HCT116 (cell line): ENCODE measurements at regions not wholly inside any gene's neighbourhood (a gene's known extent, or its start where the extent isn't known, plus 50 kb on each side); places are given as distances from the start of the nearest gene placed in this dataset.

ENCODE experiments used
- ATAC-seq: fragments of 200-7000 bp; cut with Tn5 transposase; 2 replicates; pipeline ENCODE4 v1.9.1; 2020; ENCODE audit warnings: mild to moderate bottlenecking, moderate library complexity
- BruUV-seq: library from RNA; stranded (reverse); fragments of 400-500 nt; replicated peaks from 2 replicates; lab custom pipeline; 2021; lab: Mats Ljungman, UMichigan
- CTCF ChIA-PET: fragments of 300-600 bp; sonication (Branson Sonifier 250); formaldehyde crosslinking; loops from one replicate; lab custom pipeline; 2021; ENCODE audit warnings: antibody characterized with exemption; lab: Charles Lee
- POLR2A ChIA-PET: fragments of 300-600, 350-600 bp; sonication (Branson Sonifier 250); formaldehyde crosslinking; loops from one replicate; lab custom pipeline; 2021; ENCODE audit warnings: antibody characterized with exemption; lab: Charles Lee
- RAD21 ChIA-PET, 2 experiments: fragments of 300-600 bp; sonication (Branson Sonifier 250); formaldehyde crosslinking; loops; one replicate each; lab custom pipeline; 2023; ENCODE audit warnings: low total read pairs in 2 of 2; ENCODE audit not compliant: uncharacterized antibody in 2 of 2, unreplicated experiment in 2 of 2, low non-redundant PET in 1 of 2; lab: Charles Lee
- DNase-seq: peaks from one replicate; pipeline ENCODE4 v3.0.0-alpha.2; 2010; ENCODE audit warnings: low read depth, low spot score
- H2AFZ ChIP-seq: fragments of 200-600 bp; shearing (Covaris generic), sonication (generic); 2 replicates; pipeline ENCODE4 v1.6.1; 2017; ENCODE audit warnings: low read depth, mixed run types, mixed read lengths, antibody characterized with exemption, low read length; ENCODE audit not compliant: poor library complexity, severe bottlenecking
- H3K27ac ChIP-seq: 2 replicates; pipeline ENCODE4 v1.5.1; 2012; ENCODE audit warnings: low read depth, low read length
- H3K27me3 ChIP-seq: fragments of 200-600 bp; sonication (generic); 2 replicates; pipeline ENCODE4 v1.6.1; 2016; ENCODE audit warnings: mixed run types, low read length, mixed read lengths; ENCODE audit not compliant: insufficient read depth
- H3K36me3 ChIP-seq, 2 experiments: fragments of 200-500 bp in 1 of 2; fragments of 200-600 bp in 1 of 2; sonication (Bioruptor generic) in 1 of 2; sonication (generic) in 1 of 2; 2 replicates each; pipeline versions ENCODE4 v1.5.1 to v1.6.1; 2014 to 2016; ENCODE audit warnings: low read length in 2 of 2, inconsistent platforms in 1 of 2, mixed read lengths in 1 of 2, mixed run types in 1 of 2; ENCODE audit not compliant: insufficient read depth in 2 of 2, control insufficient read depth in 1 of 2
- H3K4me1 ChIP-seq, 2 experiments: fragments of 200-600 bp in 1 of 2; sonication (generic) in 1 of 2; 2 replicates each; pipeline versions ENCODE4 v1.5.1 to v1.6.1; 2012 to 2017; ENCODE audit warnings: low read length in 2 of 2, inconsistent platforms in 1 of 2, mild to moderate bottlenecking in 1 of 2, mixed read lengths in 1 of 2, mixed run types in 1 of 2, moderate library complexity in 1 of 2; ENCODE audit not compliant: insufficient read depth in 2 of 2, control insufficient read depth in 1 of 2
- H3K4me2 ChIP-seq: fragments of 200-600 bp; sonication (generic); 2 replicates; pipeline ENCODE4 v1.6.1; 2017; ENCODE audit warnings: mixed run types, low read length, mixed read lengths
- H3K4me3 ChIP-seq, 2 experiments: fragments of 200-600 bp in 1 of 2; sonication (generic) in 1 of 2; replicated peaks in 1 of 2; 2 replicates each; pipeline ENCODE4 v1.5.1; 2011 to 2016; ENCODE audit warnings: low read length in 2 of 2, control low read depth in 1 of 2, low read depth in 1 of 2, mild to moderate bottlenecking in 1 of 2, mixed read lengths in 1 of 2, mixed run types in 1 of 2
- H3K79me2 ChIP-seq: fragments of 200-600 bp; sonication (generic); 2 replicates; pipeline ENCODE4 v1.6.1; 2017; ENCODE audit warnings: mild to moderate bottlenecking, mixed run types, low read length, moderate library complexity, mixed read lengths; ENCODE audit not compliant: insufficient read depth
- H3K9ac ChIP-seq: fragments of 200-600 bp; sonication (generic); 2 replicates; pipeline ENCODE4 v1.6.1; 2016; ENCODE audit warnings: low read length, mixed read lengths
- H3K9me2 ChIP-seq: fragments of 200-600 bp; sonication (generic), shearing (Covaris generic); 2 replicates; pipeline ENCODE4 v1.6.1; 2017; ENCODE audit warnings: mixed run types, mild to moderate bottlenecking, moderate library complexity; ENCODE audit not compliant: insufficient read depth
- H3K9me3 ChIP-seq, 2 experiments: fragments of 200-500 bp in 1 of 2; fragments of 200-600 bp in 1 of 2; sonication (Bioruptor generic) in 1 of 2; sonication (generic) in 1 of 2; 2 replicates each; pipeline ENCODE4 v1.6.1; 2014 to 2017; ENCODE audit warnings: low read length in 2 of 2, mixed read lengths in 2 of 2, inconsistent platforms in 1 of 2, low read depth in 1 of 2, mild to moderate bottlenecking in 1 of 2, mixed run types in 1 of 2, moderate library complexity in 1 of 2; ENCODE audit not compliant: control insufficient read depth in 1 of 2, insufficient read depth in 1 of 2
- H4K20me1 ChIP-seq: fragments of 200-600 bp; sonication (generic), shearing (Covaris generic); 2 replicates; pipeline ENCODE4 v1.6.1; 2017; ENCODE audit warnings: mixed run types, mild to moderate bottlenecking, moderate library complexity; ENCODE audit not compliant: insufficient read depth
- EZH2 ChIP-seq: fragments of 200-600 bp; sonication (generic); IDR thresholded peaks from 2 replicates; pipeline ENCODE4 v1.6.1; 2017; ENCODE audit warnings: antibody characterized with exemption, mixed run types
- EZH2phosphoT487 ChIP-seq: fragments of 200-600 bp; IDR thresholded peaks from 2 replicates; pipeline ENCODE4 v1.6.1; 2018; ENCODE audit warnings: antibody characterized with exemption, borderline replicate concordance
- JUND ChIP-seq: IDR thresholded peaks from 2 replicates; pipeline ENCODE4 v1.6.1; 2012
- MAX ChIP-seq: IDR thresholded peaks from 2 replicates; pipeline ENCODE4 v1.6.1; 2012
- POLR2A ChIP-seq: IDR thresholded peaks from 2 replicates; pipeline ENCODE4 v1.7.0; 2011; ENCODE audit warnings: borderline replicate concordance; ENCODE audit not compliant: insufficient read depth, insufficient read length; ENCODE audit errors: extremely low read depth
- SIN3A ChIP-seq: IDR thresholded peaks from 2 replicates; pipeline ENCODE4 v1.6.1; 2012; ENCODE audit warnings: low read depth
- ZBTB33 ChIP-seq: IDR thresholded peaks from 2 replicates; pipeline ENCODE4 v1.6.1; 2011; ENCODE audit warnings: mild to moderate bottlenecking, low read length, moderate library complexity; ENCODE audit not compliant: insufficient replicate concordance; ENCODE audit errors: extremely low read depth
- intact Hi-C: fragments of 100-400 bp; cut with micrococcal nuclease; formaldehyde crosslinking; loops from 2 replicates; pipeline ENCODE4 v1.10.0; 2022
- TF ChIP-seq, protein P1 (sequence below), 3 experiments: fragments of 200-600 bp in 1 of 3; sonication (generic) in 1 of 3; IDR thresholded peaks in 2 of 3; conservative IDR thresholded peaks in 1 of 3; 2 replicates each; pipeline ENCODE4 v1.5.1; 2012 to 2017; ENCODE audit warnings: low read depth in 2 of 3, low read length in 2 of 3, antibody characterized with exemption in 1 of 3, borderline replicate concordance in 1 of 3, control low read depth in 1 of 3, mild to moderate bottlenecking in 1 of 3, mixed read lengths in 1 of 3, mixed run types in 1 of 3, moderate library complexity in 1 of 3; ENCODE audit not compliant: insufficient read depth in 1 of 3

GRCh38 chr16:85530370-85530739 lies 82.8 kb upstream of the GSE1 start (continued):
- TF ChIP-seq JUND (no peak), MAX (no peak), EZH2phosphoT487 (no peak), SIN3A (no peak), POLR2A (no peak)

- Histone ChIP-seq H3K36me3 (no peaks in the 10 kb centered on the region), H2AFZ (no peak overlapping the region), H3K9me2 (no peaks in the 10 kb centered on the region), H4K20me1 (no peaks in the 10 kb centered on the region), H3K4me1 (peaks cover 12 to 20% of the 10 kb centered on the region in 2 experiments; a peak in 3 of 4 replicates), H3K79me2 (no peaks in the 10 kb centered on the region), H3K9me3 (no peaks in the 10 kb centered on the region), H3K27ac (no peak overlapping the region), H3K27me3 (no peaks in the 10 kb centered on the region), H3K4me3 (no peak overlapping the region), H3K9ac (no peak overlapping the region), H3K4me2 (no peak overlapping the region)
- CTCF ChIA-PET: interaction anchor here (1.0 kb wide), 1 partner anchor 79 kb away, joined by 3 read pairs; no protein-coding TSS in a partner anchor
- BruUV-seq: no TSS peak
- no peak for TF ChIP-seq ZBTB33
- TF ChIP-seq EZH2: no peak
- no peak for TF ChIP-seq EZH2phosphoT487
- TF ChIP-seq, protein P1, sequence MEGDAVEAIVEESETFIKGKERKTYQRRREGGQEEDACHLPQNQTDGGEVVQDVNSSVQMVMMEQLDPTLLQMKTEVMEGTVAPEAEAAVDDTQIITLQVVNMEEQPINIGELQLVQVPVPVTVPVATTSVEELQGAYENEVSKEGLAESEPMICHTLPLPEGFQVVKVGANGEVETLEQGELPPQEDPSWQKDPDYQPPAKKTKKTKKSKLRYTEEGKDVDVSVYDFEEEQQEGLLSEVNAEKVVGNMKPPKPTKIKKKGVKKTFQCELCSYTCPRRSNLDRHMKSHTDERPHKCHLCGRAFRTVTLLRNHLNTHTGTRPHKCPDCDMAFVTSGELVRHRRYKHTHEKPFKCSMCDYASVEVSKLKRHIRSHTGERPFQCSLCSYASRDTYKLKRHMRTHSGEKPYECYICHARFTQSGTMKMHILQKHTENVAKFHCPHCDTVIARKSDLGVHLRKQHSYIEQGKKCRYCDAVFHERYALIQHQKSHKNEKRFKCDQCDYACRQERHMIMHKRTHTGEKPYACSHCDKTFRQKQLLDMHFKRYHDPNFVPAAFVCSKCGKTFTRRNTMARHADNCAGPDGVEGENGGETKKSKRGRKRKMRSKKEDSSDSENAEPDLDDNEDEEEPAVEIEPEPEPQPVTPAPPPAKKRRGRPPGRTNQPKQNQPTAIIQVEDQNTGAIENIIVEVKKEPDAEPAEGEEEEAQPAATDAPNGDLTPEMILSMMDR (IDR thresholded peaks at IDR 0.05 in 2 of 3, conservative IDR thresholded peaks at IDR 0.05 in 1 of 3; ENCODE audit: borderline replicate concordance in 1 of 3, insufficient read depth in 1 of 3, low read depth in 2 of 3, low read length in 2 of 3): no peak
- no peak for ATAC-seq
- RAD21 ChIA-PET: no interaction called here
- intact Hi-C loops: no loop called here
- DNase-seq: no peak
- POLR2A ChIA-PET: no interaction called here
These were observed 81.6 kb upstream of the GSE1 start for GRCh38 chr16:85531516-85531915.
